ENCODE measurements at regions not wholly inside any gene's neighbourhood (a gene's known extent, or its start where the extent isn't known, plus 50 kb on each side); places are given as distances from the start of the nearest gene placed in this dataset.
A peak's percentile ranks its signal among the peaks of the same experiment; 100 is the strongest.

DNA sequence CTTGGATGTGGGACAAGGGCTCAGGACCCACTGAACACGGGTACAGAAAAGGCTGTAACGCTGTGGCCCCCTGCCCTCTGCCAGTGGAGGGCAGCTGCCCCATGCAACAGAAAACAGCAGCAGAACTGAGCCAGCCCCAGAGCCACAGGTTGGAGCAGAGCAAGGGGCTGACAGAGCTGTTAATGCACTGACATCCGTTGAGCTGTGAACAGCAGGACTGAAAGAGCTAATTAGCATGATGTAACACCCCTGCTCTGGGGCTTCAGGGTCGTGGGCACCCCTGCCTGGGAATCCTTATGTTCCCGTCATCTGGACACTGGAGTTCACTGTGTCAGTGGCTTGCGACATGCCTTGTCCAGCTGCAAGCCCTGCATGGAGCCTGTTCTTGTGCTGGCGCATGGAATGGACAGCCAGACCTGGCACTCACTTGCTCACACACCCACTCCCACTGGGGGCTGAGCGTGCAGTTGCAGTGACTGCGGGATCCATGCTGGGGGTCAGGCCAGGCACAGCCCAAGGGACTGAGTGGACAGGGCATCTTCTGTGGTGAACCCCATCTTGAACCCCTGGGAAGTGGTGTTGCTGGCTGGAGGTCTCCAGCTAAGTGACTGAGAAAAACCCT lies 293.7 kb downstream of the DNAJB9 start:
- no TSS peak for BruUV-seq (replicated peaks)
- no peak for DNase-seq
- no peak overlapping the region for H3K4me3 Mint-ChIP-seq (ENCODE audit: low read depth, unreplicated experiment)
- CTCF ChIA-PET: no interaction called here
- no peaks in the 10 kb centered on the region for H3K36me3 Mint-ChIP-seq (ENCODE audit: insufficient read depth, unreplicated experiment)
- peaks cover 18% of the 10 kb centered on the region for H3K27me3 Mint-ChIP-seq (ENCODE audit: unreplicated experiment)
- no peaks in the 10 kb centered on the region for H3K4me1 Mint-ChIP-seq (ENCODE audit: low read depth, unreplicated experiment)
- no peak overlapping the region for H3K27ac Mint-ChIP-seq (ENCODE audit: unreplicated experiment)
- peaks cover 5% of the 10 kb centered on the region for H3K9me3 Mint-ChIP-seq (ENCODE audit: low read depth, unreplicated experiment)
- TF ChIP-seq, protein P1, sequence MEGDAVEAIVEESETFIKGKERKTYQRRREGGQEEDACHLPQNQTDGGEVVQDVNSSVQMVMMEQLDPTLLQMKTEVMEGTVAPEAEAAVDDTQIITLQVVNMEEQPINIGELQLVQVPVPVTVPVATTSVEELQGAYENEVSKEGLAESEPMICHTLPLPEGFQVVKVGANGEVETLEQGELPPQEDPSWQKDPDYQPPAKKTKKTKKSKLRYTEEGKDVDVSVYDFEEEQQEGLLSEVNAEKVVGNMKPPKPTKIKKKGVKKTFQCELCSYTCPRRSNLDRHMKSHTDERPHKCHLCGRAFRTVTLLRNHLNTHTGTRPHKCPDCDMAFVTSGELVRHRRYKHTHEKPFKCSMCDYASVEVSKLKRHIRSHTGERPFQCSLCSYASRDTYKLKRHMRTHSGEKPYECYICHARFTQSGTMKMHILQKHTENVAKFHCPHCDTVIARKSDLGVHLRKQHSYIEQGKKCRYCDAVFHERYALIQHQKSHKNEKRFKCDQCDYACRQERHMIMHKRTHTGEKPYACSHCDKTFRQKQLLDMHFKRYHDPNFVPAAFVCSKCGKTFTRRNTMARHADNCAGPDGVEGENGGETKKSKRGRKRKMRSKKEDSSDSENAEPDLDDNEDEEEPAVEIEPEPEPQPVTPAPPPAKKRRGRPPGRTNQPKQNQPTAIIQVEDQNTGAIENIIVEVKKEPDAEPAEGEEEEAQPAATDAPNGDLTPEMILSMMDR (IDR thresholded peaks at IDR 0.05; ENCODE audit: unreplicated experiment): no peak
- intact Hi-C loops (cut with micrococcal nuclease; ENCODE audit: unreplicated experiment): no loop called here

DNA sequence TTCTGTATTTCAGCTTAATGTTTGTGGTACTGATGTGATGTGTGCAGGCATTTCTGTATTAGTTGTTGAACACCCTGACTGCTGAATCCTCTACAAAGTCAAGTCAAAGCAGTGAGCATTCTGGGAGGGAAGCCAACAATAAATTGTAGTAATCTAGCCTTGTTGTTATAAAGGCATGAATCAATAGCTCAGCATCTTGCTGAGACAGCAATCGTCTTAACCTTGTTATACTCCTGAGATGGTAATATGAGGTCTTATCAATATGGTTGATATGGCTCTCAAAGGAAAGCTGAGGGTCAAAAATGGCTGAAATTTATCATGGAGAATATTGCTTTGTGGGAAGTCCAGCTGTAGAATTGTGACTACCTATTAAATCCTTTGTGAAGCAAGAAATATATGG lies 299.4 kb downstream of the DNAJB9 start:
- Mint-ChIP-seq H3K36me3 (ENCODE audit: insufficient read depth, unreplicated experiment) (no peaks in the 10 kb centered on the region), H3K9me3 (ENCODE audit: low read depth, unreplicated experiment) (peaks cover 5% of the 10 kb centered on the region), H3K27me3 (ENCODE audit: unreplicated experiment) (no peaks in the 10 kb centered on the region), H3K4me1 (ENCODE audit: low read depth, unreplicated experiment) (no peaks in the 10 kb centered on the region), H3K4me3 (ENCODE audit: low read depth, unreplicated experiment) (no peak overlapping the region), H3K27ac (ENCODE audit: unreplicated experiment) (no peak overlapping the region)
- TF ChIP-seq, protein P1 (IDR thresholded peaks at IDR 0.05; ENCODE audit: unreplicated experiment): no peak
- intact Hi-C loops (cut with micrococcal nuclease; ENCODE audit: unreplicated experiment): no loop called here
- CTCF ChIA-PET: no interaction called here
- DNase-seq: no peak
- BruUV-seq (replicated peaks): no TSS peak

GRCh38 chr7:108875139-108875538 lies 305.5 kb downstream of the DNAJB9 start:
- no peaks in the 10 kb centered on the region for H3K9me3 Mint-ChIP-seq (ENCODE audit: low read depth, unreplicated experiment)
- TF ChIP-seq, protein P1 (IDR thresholded peaks at IDR 0.05; ENCODE audit: unreplicated experiment): peak; percentile 14
- no peak for DNase-seq
- no peak overlapping the region for H3K27ac Mint-ChIP-seq (ENCODE audit: unreplicated experiment)
- intact Hi-C loops (cut with micrococcal nuclease; ENCODE audit: unreplicated experiment): no loop called here
- no peaks in the 10 kb centered on the region for H3K4me1 Mint-ChIP-seq (ENCODE audit: low read depth, unreplicated experiment)
- H3K27me3 Mint-ChIP-seq (ENCODE audit: unreplicated experiment): no peaks in the 10 kb centered on the region
- CTCF ChIA-PET: no interaction called here
- H3K36me3 Mint-ChIP-seq (ENCODE audit: insufficient read depth, unreplicated experiment): no peaks in the 10 kb centered on the region
- no TSS peak for BruUV-seq (replicated peaks)
- H3K4me3 Mint-ChIP-seq (ENCODE audit: low read depth, unreplicated experiment): no peak overlapping the region

DNA sequence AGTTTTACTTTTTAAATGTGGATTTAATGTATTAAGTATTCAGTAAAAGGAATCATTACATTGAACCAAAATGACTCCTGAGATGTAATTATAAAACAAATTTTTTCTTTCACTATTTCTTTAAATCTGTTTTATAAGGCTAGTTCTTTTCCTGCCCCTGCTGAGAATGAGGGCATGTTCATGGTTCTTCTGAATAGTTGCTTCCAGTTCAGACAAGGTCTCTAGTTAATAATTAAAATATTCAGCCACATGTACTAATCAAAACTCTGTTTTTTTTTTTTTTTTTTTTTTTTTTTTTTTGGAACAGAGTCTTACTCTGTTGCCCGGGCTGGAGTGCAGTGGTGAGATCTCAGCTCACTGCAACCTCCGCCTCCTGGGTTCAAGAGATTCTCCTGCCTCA lies 321.2 kb downstream of the DNAJB9 start:
- Mint-ChIP-seq H3K4me3 (ENCODE audit: low read depth, unreplicated experiment) (no peak overlapping the region), H3K4me1 (ENCODE audit: low read depth, unreplicated experiment) (no peaks in the 10 kb centered on the region), H3K36me3 (ENCODE audit: insufficient read depth, unreplicated experiment) (no peaks in the 10 kb centered on the region), H3K9me3 (ENCODE audit: low read depth, unreplicated experiment) (peaks cover 3% of the 10 kb centered on the region), H3K27ac (ENCODE audit: unreplicated experiment) (no peak overlapping the region), H3K27me3 (ENCODE audit: unreplicated experiment) (no peaks in the 10 kb centered on the region)
- CTCF ChIA-PET: no interaction called here
- no TSS peak for BruUV-seq (replicated peaks)
- intact Hi-C loops (cut with micrococcal nuclease; ENCODE audit: unreplicated experiment): no loop called here
- no peak for DNase-seq
- TF ChIP-seq, protein P1 (IDR thresholded peaks at IDR 0.05; ENCODE audit: unreplicated experiment): no peak
